ENCODE measurements at regions not wholly inside any gene's neighbourhood (a gene's known extent, or its start where the extent isn't known, plus 50 kb on each side); places are given as distances from the start of the nearest gene placed in this dataset.

DNA sequence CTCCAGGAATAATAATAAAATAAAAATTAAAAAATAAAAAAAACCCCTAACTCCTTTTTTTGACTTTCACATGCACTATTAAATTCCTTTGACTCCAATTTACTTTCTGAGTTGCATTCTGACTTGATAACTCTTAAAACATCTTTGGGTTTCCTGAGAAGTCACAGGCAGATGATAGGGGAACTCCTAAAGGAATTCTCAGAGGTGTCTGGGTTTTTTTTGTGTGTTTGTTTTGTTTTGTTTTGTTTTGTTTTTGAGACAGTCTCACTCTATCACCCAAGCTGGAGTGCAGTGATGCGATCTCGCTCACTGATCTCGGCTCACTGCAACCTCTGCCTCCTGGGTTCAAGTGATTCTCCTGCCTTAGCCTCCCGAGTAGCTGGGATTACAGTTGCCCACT is 52.7 kb upstream of the APBB1IP start:
- TF ChIP-seq, protein P1, sequence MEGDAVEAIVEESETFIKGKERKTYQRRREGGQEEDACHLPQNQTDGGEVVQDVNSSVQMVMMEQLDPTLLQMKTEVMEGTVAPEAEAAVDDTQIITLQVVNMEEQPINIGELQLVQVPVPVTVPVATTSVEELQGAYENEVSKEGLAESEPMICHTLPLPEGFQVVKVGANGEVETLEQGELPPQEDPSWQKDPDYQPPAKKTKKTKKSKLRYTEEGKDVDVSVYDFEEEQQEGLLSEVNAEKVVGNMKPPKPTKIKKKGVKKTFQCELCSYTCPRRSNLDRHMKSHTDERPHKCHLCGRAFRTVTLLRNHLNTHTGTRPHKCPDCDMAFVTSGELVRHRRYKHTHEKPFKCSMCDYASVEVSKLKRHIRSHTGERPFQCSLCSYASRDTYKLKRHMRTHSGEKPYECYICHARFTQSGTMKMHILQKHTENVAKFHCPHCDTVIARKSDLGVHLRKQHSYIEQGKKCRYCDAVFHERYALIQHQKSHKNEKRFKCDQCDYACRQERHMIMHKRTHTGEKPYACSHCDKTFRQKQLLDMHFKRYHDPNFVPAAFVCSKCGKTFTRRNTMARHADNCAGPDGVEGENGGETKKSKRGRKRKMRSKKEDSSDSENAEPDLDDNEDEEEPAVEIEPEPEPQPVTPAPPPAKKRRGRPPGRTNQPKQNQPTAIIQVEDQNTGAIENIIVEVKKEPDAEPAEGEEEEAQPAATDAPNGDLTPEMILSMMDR (IDR thresholded peaks at IDR 0.05), result no peak
- TF ChIP-seq POLR2AphosphoS2 (conservative IDR thresholded peaks at IDR 0.05; ENCODE audit: low read length) (no peak), CHD2 (IDR thresholded peaks at IDR 0.05; ENCODE audit: low read length, partially characterized antibody) (no peak)
